Mesenchymal stem cell (in vitro differentiated cells and primary cell): ENCODE measurements at regions not wholly inside any gene's neighbourhood (a gene's known extent, or its start where the extent isn't known, plus 50 kb on each side); places are given as distances from the start of the nearest gene placed in this dataset.

Experiments used
- DNase-seq: peaks from one replicate; pipeline ENCODE4 v3.0.0-alpha.2; 2013
- H2AFZ ChIP-seq: one replicate; pipeline ENCODE4 v1.6.1; 2013; ENCODE audit warnings: low read depth, mild to moderate bottlenecking, control low read depth, inconsistent platforms, low read length, moderate library complexity
- H2AK5ac ChIP-seq: 2 replicates; pipeline ENCODE4 v1.6.1; 2013; ENCODE audit warnings: low read length, moderate library complexity, mild to moderate bottlenecking, inconsistent platforms; ENCODE audit not compliant: severe bottlenecking
- H2BK120ac ChIP-seq: one replicate; pipeline ENCODE4 v1.6.1; 2013; ENCODE audit warnings: low read depth, mild to moderate bottlenecking, inconsistent platforms, low read length, moderate library complexity
- H2BK12ac ChIP-seq, 2 experiments: one replicate each; pipeline ENCODE4 v1.6.1; 2013; ENCODE audit warnings: inconsistent platforms in 2 of 2, low read length in 2 of 2, mild to moderate bottlenecking in 2 of 2, moderate library complexity in 2 of 2, control low read depth in 1 of 2
- H2BK15ac ChIP-seq: one replicate; pipeline ENCODE4 v1.6.1; 2013; ENCODE audit warnings: mild to moderate bottlenecking, low read depth, inconsistent platforms; ENCODE audit not compliant: poor library complexity, severe bottlenecking
- H2BK5ac ChIP-seq: 2 replicates; pipeline ENCODE4 v1.6.1; 2013; ENCODE audit warnings: low read depth, mild to moderate bottlenecking, low read length, control low read depth, inconsistent platforms; ENCODE audit not compliant: poor library complexity, severe bottlenecking
- H3K14ac ChIP-seq, 2 experiments: one replicate each; pipeline ENCODE4 v1.6.1; 2013; ENCODE audit warnings: inconsistent platforms in 2 of 2, low read length in 2 of 2, control low read depth in 1 of 2, mild to moderate bottlenecking in 1 of 2, moderate library complexity in 1 of 2
- H3K18ac ChIP-seq, 2 experiments: one replicate each; pipeline ENCODE4 v1.6.1; 2013; ENCODE audit warnings: inconsistent platforms in 2 of 2, low read length in 2 of 2, control low read depth in 1 of 2, low read depth in 1 of 2, mild to moderate bottlenecking in 1 of 2
- H3K23ac ChIP-seq, 2 experiments: one replicate each; pipeline ENCODE4 v1.6.1; 2013; ENCODE audit warnings: inconsistent platforms in 2 of 2, low read length in 2 of 2, mild to moderate bottlenecking in 2 of 2, moderate library complexity in 2 of 2, control low read depth in 1 of 2
- H3K27ac ChIP-seq: 2 replicates; pipeline ENCODE4 v1.5.1; 2013; ENCODE audit warnings: mild to moderate bottlenecking, moderate library complexity, low read length, control low read depth, inconsistent platforms; ENCODE audit not compliant: poor library complexity, severe bottlenecking
- H3K27me3 ChIP-seq, 2 experiments: 2 replicates each; pipeline versions ENCODE4 v1.6.1 to v1.7.0; 2013; ENCODE audit warnings: low read length in 2 of 2, mild to moderate bottlenecking in 2 of 2, moderate library complexity in 2 of 2, control low read depth in 1 of 2, inconsistent platforms in 1 of 2; ENCODE audit not compliant: control insufficient read depth in 1 of 2, insufficient read depth in 1 of 2
- H3K36me3 ChIP-seq, 2 experiments: 2 replicates each; pipeline versions ENCODE4 v1.6.1 to v1.7.0; 2013; ENCODE audit warnings: low read length in 2 of 2, control low read depth in 1 of 2, inconsistent platforms in 1 of 2, low read depth in 1 of 2, mild to moderate bottlenecking in 1 of 2; ENCODE audit not compliant: insufficient read depth in 2 of 2, control insufficient read depth in 1 of 2
- H3K4ac ChIP-seq, 2 experiments: one replicate each; pipeline ENCODE4 v1.6.1; 2013; ENCODE audit warnings: inconsistent platforms in 2 of 2, low read length in 2 of 2, mild to moderate bottlenecking in 2 of 2, moderate library complexity in 2 of 2, control low read depth in 1 of 2, low read depth in 1 of 2
- H3K4me1 ChIP-seq: 2 replicates; pipeline ENCODE4 v1.6.1; 2013; ENCODE audit warnings: low read depth, low read length, control low read depth; ENCODE audit not compliant: control insufficient read depth, insufficient read depth
- H3K4me2 ChIP-seq: 2 replicates; pipeline ENCODE4 v1.6.1; 2013; ENCODE audit warnings: low read length, mild to moderate bottlenecking, inconsistent platforms; ENCODE audit not compliant: poor library complexity, severe bottlenecking
- H3K4me3 ChIP-seq, 2 experiments: 2 replicates each; pipeline versions ENCODE4 v1.5.1 to v1.7.0; 2013; ENCODE audit warnings: low read length in 2 of 2, mild to moderate bottlenecking in 2 of 2, control low read depth in 1 of 2, low read depth in 1 of 2; ENCODE audit not compliant: insufficient read depth in 1 of 2
- H3K79me1 ChIP-seq: replicated peaks from 2 replicates; pipeline ENCODE4 v1.6.1; 2013; ENCODE audit warnings: mild to moderate bottlenecking, control low read depth, low read length, inconsistent platforms; ENCODE audit not compliant: poor library complexity, severe bottlenecking
- H3K9ac ChIP-seq: 2 replicates; pipeline ENCODE4 v1.7.0; 2013; ENCODE audit warnings: mild to moderate bottlenecking, low read length, moderate library complexity
- H3K9me3 ChIP-seq: 2 replicates; pipeline ENCODE4 v1.7.0; 2013; ENCODE audit warnings: mild to moderate bottlenecking, low read length; ENCODE audit not compliant: control insufficient read depth
- H4K8ac ChIP-seq: one replicate; pipeline ENCODE4 v1.6.1; 2013; ENCODE audit warnings: inconsistent platforms, mild to moderate bottlenecking, low read length, moderate library complexity
- H4K91ac ChIP-seq: one replicate; pipeline ENCODE4 v1.6.1; 2013; ENCODE audit warnings: mild to moderate bottlenecking, low read length, inconsistent platforms
- WGBS: methylation state at CpG from one replicate; pipeline ENCODE4 v1.1.7; 2013; ENCODE audit warnings: mixed read lengths; 5-methylcytosine and 5-hydroxymethylcytosine counted together

DNA sequence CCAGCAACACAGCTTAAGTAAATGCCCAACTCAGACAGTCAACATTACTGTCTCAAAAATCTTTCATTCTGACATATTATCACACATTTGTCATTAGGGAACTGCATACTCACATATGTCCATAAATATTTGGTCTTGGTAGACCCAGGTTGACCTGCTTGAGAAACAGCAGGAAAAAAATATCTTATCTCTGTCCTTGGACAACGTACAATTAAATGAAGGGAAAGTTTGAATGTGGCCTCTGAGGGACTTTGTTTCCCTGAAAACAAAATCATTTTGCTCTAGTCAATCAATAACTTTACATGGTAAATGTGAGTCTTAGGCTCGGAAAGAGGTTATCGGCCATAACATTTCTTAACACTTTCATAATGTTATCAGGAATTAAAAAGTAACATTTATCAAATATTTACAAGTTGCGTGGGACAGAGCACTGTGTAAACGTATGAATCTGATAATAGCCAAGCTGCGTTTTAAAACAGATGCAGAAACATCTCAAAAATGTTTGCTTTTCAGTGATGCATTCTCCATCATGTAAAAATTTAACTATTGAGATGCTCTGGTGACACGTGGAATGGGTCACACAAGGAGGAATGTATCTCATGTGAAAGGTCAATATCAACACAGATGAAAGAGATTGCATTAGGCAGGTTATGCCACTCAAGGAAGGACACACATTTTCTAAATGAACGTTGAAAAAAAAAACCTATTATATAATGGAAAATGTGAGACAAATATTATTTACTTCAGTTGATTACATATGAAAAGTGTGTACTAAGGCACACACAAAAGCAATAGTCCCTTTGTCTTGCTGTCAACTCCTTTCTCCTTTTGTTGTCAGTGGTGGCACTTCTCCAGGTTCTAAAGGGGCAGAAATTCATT lies 304.4 kb downstream of the WDR72 start:
- no peak overlapping the region for H3K27ac ChIP-seq
- H4K91ac ChIP-seq: no peak overlapping the region
- no peak overlapping the region for H4K8ac ChIP-seq
- H3K18ac ChIP-seq: no peak overlapping the region
- no peak overlapping the region for H3K4me2 ChIP-seq
- no peak overlapping the region for H3K4me3 ChIP-seq
- no peak overlapping the region for H2BK5ac ChIP-seq
- H3K14ac ChIP-seq: no peak overlapping the region
- H3K36me3 ChIP-seq: no peaks in the 10 kb centered on the region
- H2BK15ac ChIP-seq: no peak overlapping the region
- H3K27me3 ChIP-seq: no peaks in the 10 kb centered on the region
- H2BK12ac ChIP-seq: no peak overlapping the region
- no peaks in the 10 kb centered on the region for H3K4me1 ChIP-seq
- no peaks in the 10 kb centered on the region for H3K79me1 ChIP-seq
- WGBS: 80% methylated on average over 5 of the region's 8 CpGs
- H3K9me3 ChIP-seq: no peaks in the 10 kb centered on the region
- no peak for DNase-seq
- H3K4ac ChIP-seq: no peak overlapping the region
- no peak overlapping the region for H3K23ac ChIP-seq
- H3K9ac ChIP-seq: no peak overlapping the region
- H2BK120ac ChIP-seq: no peak overlapping the region
- no peak overlapping the region for H2AFZ ChIP-seq
- no peak overlapping the region for H2AK5ac ChIP-seq

DNA sequence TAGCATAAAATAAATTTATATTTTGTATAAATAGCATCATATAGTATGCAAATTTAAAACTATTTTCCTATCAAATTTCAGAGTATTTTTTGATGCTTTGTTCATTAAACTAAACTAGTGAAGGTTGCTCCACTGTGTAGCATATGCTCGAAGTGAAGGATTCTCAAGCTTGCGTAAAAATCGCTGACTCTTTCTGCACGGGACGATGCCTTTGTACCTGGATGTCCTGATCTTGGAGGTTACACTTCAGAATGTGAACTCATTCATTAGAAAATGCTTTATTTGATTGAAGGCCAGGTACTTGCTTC lies 305.0 kb downstream of the WDR72 start:
- H3K4me1 ChIP-seq: no peaks in the 10 kb centered on the region
- H3K79me1 ChIP-seq: no peaks in the 10 kb centered on the region
- H2BK12ac ChIP-seq: no peak overlapping the region
- no peak overlapping the region for H2BK5ac ChIP-seq
- H3K9me3 ChIP-seq: no peaks in the 10 kb centered on the region
- H2AK5ac ChIP-seq: no peak overlapping the region
- H3K23ac ChIP-seq: no peak overlapping the region
- no peak overlapping the region for H2AFZ ChIP-seq
- no peak overlapping the region for H4K8ac ChIP-seq
- 90% methylated on average over 5 of the region's 5 CpGs for WGBS
- H3K36me3 ChIP-seq: no peaks in the 10 kb centered on the region
- H3K4me2 ChIP-seq: no peak overlapping the region
- no peak overlapping the region for H3K4ac ChIP-seq
- no peak overlapping the region for H3K18ac ChIP-seq
- H3K14ac ChIP-seq: no peak overlapping the region
- DNase-seq: no peak
- no peak overlapping the region for H3K9ac ChIP-seq
- H2BK120ac ChIP-seq: no peak overlapping the region
- no peak overlapping the region for H3K27ac ChIP-seq
- H3K27me3 ChIP-seq: no peaks in the 10 kb centered on the region
- H4K91ac ChIP-seq: no peak overlapping the region
- no peak overlapping the region for H3K4me3 ChIP-seq
- no peak overlapping the region for H2BK15ac ChIP-seq

DNA sequence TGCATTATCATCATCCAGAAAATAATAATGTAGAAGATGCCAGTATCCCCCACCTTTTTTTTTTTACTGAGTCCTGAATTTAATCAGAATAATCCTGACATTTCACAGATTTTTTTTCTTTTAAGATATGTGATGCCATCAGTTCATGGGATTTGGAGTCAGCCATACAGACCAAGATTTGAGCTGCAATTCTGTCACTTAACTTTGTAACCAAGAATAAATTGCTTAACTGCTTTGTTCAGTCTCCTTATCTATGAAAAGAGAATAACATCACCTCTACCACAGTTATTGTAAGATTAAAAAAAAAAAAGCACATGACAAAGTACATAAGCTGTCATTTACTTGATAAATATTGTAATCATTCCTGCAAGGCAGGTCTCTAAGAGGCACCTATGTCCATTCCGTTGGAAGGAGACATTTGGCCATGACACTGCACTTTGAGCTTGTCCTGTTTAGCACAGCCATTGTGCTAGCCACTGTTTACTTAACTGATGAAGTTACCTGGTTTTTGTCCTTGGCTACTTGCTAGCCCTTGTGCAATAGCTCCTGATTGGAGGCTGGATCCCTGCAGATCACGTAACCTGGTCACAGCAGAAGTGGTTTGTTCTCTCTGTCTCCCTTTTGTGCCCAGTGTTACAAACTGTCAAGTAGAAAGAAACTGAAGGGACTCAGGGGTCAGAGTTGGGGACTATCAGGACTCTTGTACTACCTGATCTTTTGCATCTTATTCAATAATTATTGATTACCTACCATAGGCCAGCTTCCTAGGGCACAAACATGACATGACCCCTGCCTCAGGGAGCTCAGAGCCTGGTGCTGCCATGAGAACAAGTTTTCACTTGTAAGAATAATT lies 306.0 kb downstream of the WDR72 start:
- no peak overlapping the region for H3K9ac ChIP-seq
- 68% methylated on average over 2 of the region's 2 CpGs for WGBS
- no peak overlapping the region for H4K8ac ChIP-seq
- H3K4me2 ChIP-seq: no peak overlapping the region
- H3K4ac ChIP-seq: no peak overlapping the region
- no peak overlapping the region for H3K18ac ChIP-seq
- no peak overlapping the region for H4K91ac ChIP-seq
- no peaks in the 10 kb centered on the region for H3K27me3 ChIP-seq
- H3K9me3 ChIP-seq: no peaks in the 10 kb centered on the region
- no peaks in the 10 kb centered on the region for H3K36me3 ChIP-seq
- H3K23ac ChIP-seq: no peak overlapping the region
- H3K27ac ChIP-seq: no peak overlapping the region
- no peak overlapping the region for H2BK12ac ChIP-seq
- no peak overlapping the region for H2AK5ac ChIP-seq
- H2AFZ ChIP-seq: no peak overlapping the region
- no peak overlapping the region for H3K14ac ChIP-seq
- H3K79me1 ChIP-seq: no peaks in the 10 kb centered on the region
- no peak overlapping the region for H2BK15ac ChIP-seq
- no peaks in the 10 kb centered on the region for H3K4me1 ChIP-seq
- no peak overlapping the region for H3K4me3 ChIP-seq
- H2BK5ac ChIP-seq: no peak overlapping the region
- DNase-seq: no peak
- no peak overlapping the region for H2BK120ac ChIP-seq

DNA sequence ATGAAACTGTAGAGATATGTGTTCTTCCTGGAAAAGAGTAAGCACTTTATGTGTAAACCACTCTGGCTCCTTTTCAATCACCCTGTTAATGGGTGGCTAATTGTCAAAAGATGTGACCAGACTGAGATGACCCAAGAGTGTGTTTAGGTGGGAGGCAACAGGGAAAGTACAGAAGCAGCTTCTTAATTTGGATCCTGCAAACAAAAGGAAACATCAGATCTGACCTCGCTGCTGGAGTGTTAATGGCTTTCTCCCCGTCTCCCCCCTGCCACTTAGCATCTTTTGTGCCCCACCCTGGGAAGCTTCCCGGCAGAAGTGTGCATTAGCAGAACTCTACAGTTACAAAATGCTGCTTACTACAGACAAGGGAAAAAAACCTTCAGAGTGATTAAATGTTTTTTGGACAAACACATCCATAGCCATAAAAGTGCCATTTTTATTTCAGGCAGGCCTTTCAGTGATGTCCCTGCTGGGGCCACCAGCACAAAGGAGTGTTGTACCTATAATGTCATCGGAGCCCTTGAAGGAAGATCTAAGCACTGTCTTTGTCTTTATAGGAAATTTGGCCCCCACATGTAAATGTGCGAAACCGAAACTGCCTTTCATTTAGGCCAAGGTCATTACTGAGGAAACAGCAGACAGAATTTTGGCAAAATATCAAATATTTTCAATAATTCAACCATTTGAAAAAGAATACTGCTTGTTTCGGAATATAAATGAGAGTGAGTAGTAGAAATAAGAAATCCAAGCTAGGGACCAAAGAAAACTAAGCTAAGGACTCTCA lies 311.0 kb downstream of the WDR72 start:
- Histone ChIP-seq H2BK12ac (no peak overlapping the region), H2AK5ac (no peak overlapping the region), H3K9ac (no peak overlapping the region), H3K27ac (no peak overlapping the region), H3K4me3 (no peak overlapping the region), H3K79me1 (no peaks in the 10 kb centered on the region), H3K23ac (no peak overlapping the region), H3K4me2 (no peak overlapping the region), H4K91ac (no peak overlapping the region), H3K36me3 (no peaks in the 10 kb centered on the region), H3K4ac (no peak overlapping the region), H2BK5ac (no peak overlapping the region), H3K18ac (no peak overlapping the region), H2AFZ (no peak overlapping the region), H3K27me3 (no peaks in the 10 kb centered on the region), H3K4me1 (no peaks in the 10 kb centered on the region), H3K9me3 (no peaks in the 10 kb centered on the region), H3K14ac (no peak overlapping the region), H4K8ac (no peak overlapping the region), H2BK15ac (no peak overlapping the region), H2BK120ac (no peak overlapping the region)
- no peak for DNase-seq
- 29% methylated on average over 4 of the region's 7 CpGs for WGBS
